ENCODE measurements at regions not wholly inside any gene's neighbourhood (a gene's known extent, or its start where the extent isn't known, plus 50 kb on each side); places are given as distances from the start of the nearest gene placed in this dataset.
"Not testable (repeated sequence)": the region's sequence is repeated elsewhere in the genome, so short reads cannot be mapped to it uniquely, and the experiment has no call there.

DNA sequence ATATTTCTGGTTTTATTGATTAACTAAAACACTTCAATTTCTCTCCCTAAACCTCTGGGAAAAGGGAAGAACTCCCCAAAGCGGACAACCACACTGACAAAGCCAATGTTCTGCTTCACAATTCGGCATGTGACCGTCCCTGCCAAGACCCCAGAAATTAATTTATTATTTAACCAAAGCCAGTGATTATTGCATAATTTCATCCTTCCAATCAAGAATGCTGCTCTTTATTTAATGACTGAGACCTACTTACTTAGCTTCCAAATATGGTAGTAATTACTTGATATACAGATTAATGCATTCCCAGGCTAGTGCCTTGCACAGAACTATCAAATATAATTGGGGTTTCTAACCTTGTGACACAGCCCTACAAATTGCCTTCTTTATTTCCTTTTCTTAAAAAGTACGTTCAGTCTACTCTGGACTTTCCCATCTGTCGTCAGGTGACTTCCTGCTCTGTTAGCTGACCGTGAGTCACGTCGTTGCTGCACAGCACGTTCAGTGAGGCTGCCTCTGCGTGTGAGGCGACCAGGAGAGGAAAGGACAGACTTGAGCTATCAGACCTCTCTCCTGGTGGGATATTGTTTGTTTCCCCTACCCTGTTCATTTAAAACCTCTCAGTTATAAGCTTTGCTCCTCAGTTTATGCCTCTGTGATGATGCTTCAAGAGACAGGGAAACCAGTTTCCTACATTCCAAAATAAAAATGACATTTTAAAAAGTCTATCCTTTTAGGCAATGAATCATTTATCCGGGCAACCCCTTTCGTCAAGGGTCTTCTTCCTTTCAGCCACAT lies 55.7 kb upstream of the TNFAIP3 start:
- peak in 1 of 2 donors; percentile 84 for DNase-seq (ENCODE audit: low read depth in 1 of 2, low spot score in 1 of 2)
- Histone ChIP-seq H3K9me3 (ENCODE audit: low read depth) (no peaks in the 10 kb centered on the region), H3K4me3 (no peak overlapping the region), H3K36me3 (no peaks in the 10 kb centered on the region), H3K4me1 (ENCODE audit: low read depth) (peaks cover 13% of the 10 kb centered on the region), H3K27me3 (no peaks in the 10 kb centered on the region), H3K27ac (no peak overlapping the region)
- no peak for TF ChIP-seq CTCF (IDR thresholded peaks at IDR 0.05; ENCODE audit: low read depth, low read length)

GRCh38 chr6:137811916-137812553 lies 55.0 kb upstream of the TNFAIP3 start:
- TF ChIP-seq CTCF (IDR thresholded peaks at IDR 0.05; ENCODE audit: low read depth, low read length): no peak
- no peaks in the 10 kb centered on the region for H3K27me3 ChIP-seq
- no peak for DNase-seq (ENCODE audit: low read depth in 1 of 2, low spot score in 1 of 2)
- H3K9me3 ChIP-seq (ENCODE audit: low read depth): no peaks in the 10 kb centered on the region
- peaks cover 13% of the 10 kb centered on the region for H3K4me1 ChIP-seq (ENCODE audit: low read depth)
- H3K27ac ChIP-seq: no peak overlapping the region
- no peak overlapping the region for H3K4me3 ChIP-seq
- H3K36me3 ChIP-seq: no peaks in the 10 kb centered on the region

- Histone ChIP-seq H3K27ac (no peak overlapping the region), H3K4me3 (no peak overlapping the region), H3K27me3 (no peaks in the 10 kb centered on the region), H3K36me3 (no peaks in the 10 kb centered on the region), H3K9me3 (ENCODE audit: low read depth) (no peaks in the 10 kb centered on the region), H3K4me1 (ENCODE audit: low read depth) (peaks cover 13% of the 10 kb centered on the region)
- TF ChIP-seq CTCF (IDR thresholded peaks at IDR 0.05; ENCODE audit: low read depth, low read length): no peak
- DNase-seq (ENCODE audit: low read depth in 1 of 2, low spot score in 1 of 2): no peak
Observed at GRCh38 chr6:137813308-137813970, 53.6 kb upstream of the TNFAIP3 start.

- DNase-seq (ENCODE audit: low read depth in 1 of 2, low spot score in 1 of 2); H3K4me3 ChIP-seq; H3K27me3 ChIP-seq; H3K9me3 ChIP-seq (ENCODE audit: low read depth); H3K4me1 ChIP-seq (ENCODE audit: low read depth); H3K27ac ChIP-seq; H3K36me3 ChIP-seq: not testable (repeated sequence)
Observed at GRCh38 chr6:137814030-137814429, 53.0 kb upstream of the TNFAIP3 start.

GRCh38 chr6:137815692-137816091 lies 51.4 kb upstream of the TNFAIP3 start:
- Histone ChIP-seq H3K36me3 (no peaks in the 10 kb centered on the region), H3K9me3 (ENCODE audit: low read depth) (no peaks in the 10 kb centered on the region)

More at GRCh38 chr6:137815692-137816091, 51.4 kb upstream of the TNFAIP3 start:
- no peak overlapping the region for H3K27ac ChIP-seq
- no peaks in the 10 kb centered on the region for H3K27me3 ChIP-seq
- no peak overlapping the region for H3K4me3 ChIP-seq
- peaks cover 4% of the 10 kb centered on the region for H3K4me1 ChIP-seq (ENCODE audit: low read depth)
- no peak for DNase-seq (ENCODE audit: low read depth in 1 of 2, low spot score in 1 of 2)
- no peak for TF ChIP-seq CTCF (IDR thresholded peaks at IDR 0.05; ENCODE audit: low read depth, low read length)

All from cardiac muscle cell (in vitro differentiated cells and primary cell).